ENCODE measurements at regions not wholly inside any gene's neighbourhood (a gene's known extent, or its start where the extent isn't known, plus 50 kb on each side); places are given as distances from the start of the nearest gene placed in this dataset.
"Not testable (repeated sequence)": the region's sequence is repeated elsewhere in the genome, so short reads cannot be mapped to it uniquely, and the experiment has no call there.

DNA sequence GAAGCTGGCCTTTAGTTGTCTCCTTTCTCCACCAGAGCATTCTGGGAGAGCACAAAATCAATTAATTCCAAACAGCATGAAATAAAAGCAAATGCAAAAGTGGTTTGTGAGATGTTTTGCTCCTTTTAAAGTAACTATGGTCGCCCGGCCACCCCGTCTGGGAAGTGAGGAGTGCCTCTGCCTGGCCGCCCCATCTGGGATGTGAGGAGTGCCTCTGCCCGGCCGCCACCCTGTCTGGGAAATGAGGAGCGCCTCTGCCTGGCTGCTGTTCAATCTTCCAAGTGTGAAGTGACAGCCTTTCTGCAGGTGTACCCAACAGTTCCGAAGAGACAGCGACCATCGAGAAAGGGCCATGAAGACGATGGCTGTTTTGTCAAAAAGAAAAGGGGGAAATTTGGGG is 381.3 kb upstream of the FGF16 start:
- Histone ChIP-seq H4K20me1 (ENCODE audit: insufficient read depth, low read length) (no peaks in the 10 kb centered on the region), H3K4me1 (ENCODE audit: insufficient read depth, low read length, severe bottlenecking) (peaks cover 10% of the 10 kb centered on the region), H3K4me3 (ENCODE audit: low read depth, low read length, poor library complexity, severe bottlenecking) (no peak overlapping the region), H3K79me2 (ENCODE audit: insufficient read depth, low read length) (no peaks in the 10 kb centered on the region), H3K9ac (ENCODE audit: low read length) (no peak overlapping the region), H3K27me3 (ENCODE audit: insufficient read depth, low read length) (no peaks in the 10 kb centered on the region), H3K9me2 (ENCODE audit: low read depth, low read length) (no peaks in the 10 kb centered on the region), H3K36me3 (ENCODE audit: insufficient read depth, low read length) (no peaks in the 10 kb centered on the region), H3K4me2 (ENCODE audit: low read length) (no peak overlapping the region), H3F3A (ENCODE audit: insufficient read depth, low read length) (no peaks in the 10 kb centered on the region), H3K9me3 (ENCODE audit: low read length) (no peaks in the 10 kb centered on the region), H3K27ac (ENCODE audit: low read depth, low read length, poor library complexity, severe bottlenecking) (no peak overlapping the region), H2AFZ (ENCODE audit: low read length) (no peak overlapping the region)
- no peak for TF ChIP-seq CTCF (IDR thresholded peaks at IDR 0.05; ENCODE audit: low read length)
- TF ChIP-seq EZH2 (IDR thresholded peaks at IDR 0.05; ENCODE audit: borderline replicate concordance, low read length), result no peak

DNA sequence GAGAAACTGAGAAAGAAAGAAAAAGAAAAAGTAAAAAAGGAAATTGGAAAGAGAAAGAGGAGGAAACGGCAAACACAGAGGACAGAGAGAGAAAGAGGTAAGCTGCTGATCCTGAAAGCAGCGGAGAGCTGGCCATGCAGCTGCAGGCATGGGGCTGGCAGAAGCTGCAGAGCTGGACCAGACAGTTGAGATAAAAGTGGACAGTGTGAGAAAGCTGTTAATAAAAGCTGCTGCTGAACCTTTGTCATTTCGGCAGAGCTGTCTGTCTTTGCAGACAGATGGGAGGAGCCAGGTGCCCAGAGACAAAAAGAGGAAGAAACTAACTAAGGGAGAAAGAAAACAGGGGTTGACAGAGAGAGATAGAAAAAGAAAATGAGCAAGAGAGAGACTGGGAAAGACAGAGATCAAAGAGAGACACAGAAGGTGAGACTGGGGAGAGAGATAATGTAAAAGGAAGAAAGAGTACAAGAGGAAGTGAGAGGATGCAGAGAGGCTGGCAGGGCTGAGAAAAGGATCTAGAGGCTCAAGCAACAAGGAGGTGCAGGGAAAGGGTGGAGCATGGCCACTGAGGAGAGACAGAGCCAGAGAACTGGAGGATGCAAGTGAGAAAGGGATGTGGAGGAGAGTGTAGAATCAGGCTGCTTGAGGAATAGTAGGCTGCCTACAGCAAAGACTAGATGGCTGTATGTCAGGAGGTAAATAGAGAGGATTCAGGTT is 376.8 kb upstream of the FGF16 start:
- TF ChIP-seq CTCF (IDR thresholded peaks at IDR 0.05; ENCODE audit: low read length) (no peak), EZH2 (IDR thresholded peaks at IDR 0.05; ENCODE audit: borderline replicate concordance, low read length) (no peak)
- H3K79me2 ChIP-seq (ENCODE audit: insufficient read depth, low read length), result no peaks in the 10 kb centered on the region
- H3K9me3 ChIP-seq (ENCODE audit: low read length), result no peaks in the 10 kb centered on the region
- peak overlapping the region; percentile 40 for H3K4me3 ChIP-seq (ENCODE audit: low read depth, low read length, poor library complexity, severe bottlenecking)
- H4K20me1 ChIP-seq (ENCODE audit: insufficient read depth, low read length), result no peaks in the 10 kb centered on the region
- no peak overlapping the region for H3K9ac ChIP-seq (ENCODE audit: low read length)
- H3K27me3 ChIP-seq (ENCODE audit: insufficient read depth, low read length), result no peaks in the 10 kb centered on the region
- peak overlapping the region; percentile 54 for H3K4me2 ChIP-seq (ENCODE audit: low read length)
- H2AFZ ChIP-seq (ENCODE audit: low read length), result no peak overlapping the region
- H3K27ac ChIP-seq (ENCODE audit: low read depth, low read length, poor library complexity, severe bottlenecking), result no peak overlapping the region
- H3F3A ChIP-seq (ENCODE audit: insufficient read depth, low read length), result no peaks in the 10 kb centered on the region
- no peaks in the 10 kb centered on the region for H3K9me2 ChIP-seq (ENCODE audit: low read depth, low read length)
- H3K4me1 ChIP-seq (ENCODE audit: insufficient read depth, low read length, severe bottlenecking), result peaks cover 10% of the 10 kb centered on the region
- H3K36me3 ChIP-seq (ENCODE audit: insufficient read depth, low read length), result no peaks in the 10 kb centered on the region

DNA sequence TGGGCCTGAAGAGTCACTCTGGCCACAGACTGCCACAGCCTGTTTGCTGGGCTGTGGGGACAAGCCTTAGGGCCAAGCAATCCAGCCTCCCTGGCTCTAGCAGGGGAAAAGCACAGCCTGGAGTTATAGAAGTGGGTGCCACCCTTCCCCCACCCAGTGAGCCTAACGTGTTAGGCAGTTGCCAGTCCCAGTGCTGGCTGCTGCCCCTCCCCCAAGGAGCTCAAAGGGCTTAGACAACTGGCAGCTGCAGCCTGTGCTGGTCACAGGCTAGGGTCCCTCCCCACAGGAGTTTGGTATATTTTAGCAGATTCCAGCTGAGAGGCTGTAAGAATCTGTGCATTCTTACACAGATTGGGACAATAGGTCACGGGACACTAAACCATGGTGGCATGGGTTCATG is 370.3 kb upstream of the FGF16 start:
- no peaks in the 10 kb centered on the region for H3K9me2 ChIP-seq (ENCODE audit: low read depth, low read length)
- H3K27ac ChIP-seq (ENCODE audit: low read depth, low read length, poor library complexity, severe bottlenecking), result no peak overlapping the region
- H3K4me3 ChIP-seq (ENCODE audit: low read depth, low read length, poor library complexity, severe bottlenecking), result no peak overlapping the region
- H3K9me3 ChIP-seq (ENCODE audit: low read length), result no peaks in the 10 kb centered on the region
- no peak overlapping the region for H3K4me2 ChIP-seq (ENCODE audit: low read length)
- no peak overlapping the region for H3K9ac ChIP-seq (ENCODE audit: low read length)
- no peaks in the 10 kb centered on the region for H3F3A ChIP-seq (ENCODE audit: insufficient read depth, low read length)
- no peak overlapping the region for H2AFZ ChIP-seq (ENCODE audit: low read length)
- no peaks in the 10 kb centered on the region for H4K20me1 ChIP-seq (ENCODE audit: insufficient read depth, low read length)
- no peaks in the 10 kb centered on the region for H3K4me1 ChIP-seq (ENCODE audit: insufficient read depth, low read length, severe bottlenecking)
- TF ChIP-seq EZH2 (IDR thresholded peaks at IDR 0.05; ENCODE audit: borderline replicate concordance, low read length), result no peak
- no peak for TF ChIP-seq CTCF (IDR thresholded peaks at IDR 0.05; ENCODE audit: low read length)
- no peaks in the 10 kb centered on the region for H3K36me3 ChIP-seq (ENCODE audit: insufficient read depth, low read length)
- H3K27me3 ChIP-seq (ENCODE audit: insufficient read depth, low read length), result no peaks in the 10 kb centered on the region
- no peaks in the 10 kb centered on the region for H3K79me2 ChIP-seq (ENCODE audit: insufficient read depth, low read length)

- H3K4me3 ChIP-seq (ENCODE audit: low read depth, low read length, poor library complexity, severe bottlenecking); H2AFZ ChIP-seq (ENCODE audit: low read length); H3K79me2 ChIP-seq (ENCODE audit: insufficient read depth, low read length); H3K27me3 ChIP-seq (ENCODE audit: insufficient read depth, low read length); H3F3A ChIP-seq (ENCODE audit: insufficient read depth, low read length); H3K4me2 ChIP-seq (ENCODE audit: low read length); H3K27ac ChIP-seq (ENCODE audit: low read depth, low read length, poor library complexity, severe bottlenecking); H3K36me3 ChIP-seq (ENCODE audit: insufficient read depth, low read length); H4K20me1 ChIP-seq (ENCODE audit: insufficient read depth, low read length); H3K9ac ChIP-seq (ENCODE audit: low read length); H3K9me2 ChIP-seq (ENCODE audit: low read depth, low read length); H3K4me1 ChIP-seq (ENCODE audit: insufficient read depth, low read length, severe bottlenecking); H3K9me3 ChIP-seq (ENCODE audit: low read length): not testable (repeated sequence)
Observed at GRCh38 chrX:77081237-77081636, 366.0 kb upstream of the FGF16 start.

All from OCI-LY1 (cell line).